GM12872 (cell line): ENCODE measurements at regions not wholly inside any gene's neighbourhood (a gene's known extent, or its start where the extent isn't known, plus 50 kb on each side); places are given as distances from the start of the nearest gene placed in this dataset.

ENCODE experiments used
- CTCF ChIP-seq: IDR thresholded peaks from 3 replicates; pipeline ENCODE4 v1.5.1; 2011; ENCODE audit warnings: low read depth, mild to moderate bottlenecking, low read length, moderate library complexity; ENCODE audit not compliant: insufficient read depth

GRCh38 chr14:104467236-104467635 lies 112.3 kb upstream of the C14orf180 start:
- no peak for TF ChIP-seq CTCF

- no peak for TF ChIP-seq CTCF
Measured at GRCh38 chr14:104467641-104468040, 111.9 kb upstream of the C14orf180 start.

GRCh38 chr14:104469591-104469990 lies 110.0 kb upstream of the C14orf180 start:
- TF ChIP-seq CTCF, result no peak

GRCh38 chr14:104470588-104470987 lies 109.0 kb upstream of the C14orf180 start:
- no peak for TF ChIP-seq CTCF

- TF ChIP-seq CTCF, result no peak
Measured at GRCh38 chr14:104471114-104471513, 108.5 kb upstream of the C14orf180 start.

GRCh38 chr14:104472073-104472472 lies 107.5 kb upstream of the C14orf180 start:
- TF ChIP-seq CTCF, result no peak

GRCh38 chr14:104472536-104473243 lies 106.9 kb upstream of the C14orf180 start:
- TF ChIP-seq CTCF, result no peak
